ENCODE measurements at regions not wholly inside any gene's neighbourhood (a gene's known extent, or its start where the extent isn't known, plus 50 kb on each side); places are given as distances from the start of the nearest gene placed in this dataset.

DNA sequence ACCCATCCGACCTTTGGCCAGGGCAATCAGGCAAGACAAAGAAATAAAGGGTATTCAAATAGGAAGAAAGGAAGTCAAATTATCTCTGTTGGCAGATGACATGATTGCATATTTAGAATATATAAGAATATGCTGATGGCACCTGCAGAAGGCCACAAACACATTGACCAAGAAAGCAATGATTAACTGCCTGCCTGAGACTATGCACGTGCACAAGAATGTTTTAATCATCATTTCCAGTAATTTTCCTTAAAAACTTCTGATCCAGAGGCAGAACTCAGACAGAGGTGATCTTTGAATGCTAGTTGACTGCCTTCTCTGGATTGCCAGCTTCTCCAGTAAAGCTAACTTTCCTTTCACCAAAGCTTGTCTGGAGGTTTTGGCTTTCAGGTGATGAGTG, 260.2 kb downstream of the DTWD2 start:
- TF ChIP-seq FOXK2 (IDR thresholded peaks at IDR 0.05): no peak
- no peak for TF ChIP-seq CTCF (IDR thresholded peaks at IDR 0.05 in 2 of 3, conservative IDR thresholded peaks at IDR 0.05 in 1 of 3; ENCODE audit: control insufficient read depth in 2 of 3, extremely low read depth in 1 of 3, insufficient read depth in 1 of 3, low read depth in 3 of 3, low read length in 3 of 3)
- TF ChIP-seq, protein P1, sequence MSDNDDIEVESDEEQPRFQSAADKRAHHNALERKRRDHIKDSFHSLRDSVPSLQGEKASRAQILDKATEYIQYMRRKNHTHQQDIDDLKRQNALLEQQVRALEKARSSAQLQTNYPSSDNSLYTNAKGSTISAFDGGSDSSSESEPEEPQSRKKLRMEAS (IDR thresholded peaks at IDR 0.05; ENCODE audit: low read depth, low read length): no peak
- no peak for TF ChIP-seq BACH1 (IDR thresholded peaks at IDR 0.05; ENCODE audit: borderline replicate concordance)
- no peak for TF ChIP-seq EP300 (IDR thresholded peaks at IDR 0.05; ENCODE audit: borderline replicate concordance in 1 of 2, control insufficient read depth in 1 of 2, low read depth in 2 of 2, low read length in 2 of 2)
- no peak for TF ChIP-seq REST (IDR thresholded peaks at IDR 0.05; ENCODE audit: low read depth, low read length)
- no peak for TF ChIP-seq POLR2AphosphoS5 (IDR thresholded peaks at IDR 0.05; ENCODE audit: low read length)
- TF ChIP-seq IRF4 (IDR thresholded peaks at IDR 0.05; ENCODE audit: low read depth, low read length): no peak
- TF ChIP-seq HSF1 (IDR thresholded peaks at IDR 0.05; ENCODE audit: low read depth, low read length): no peak
- TF ChIP-seq BCL3 (IDR thresholded peaks at IDR 0.05; ENCODE audit: borderline replicate concordance, insufficient read depth, low read depth, low read length, poor library complexity, severe bottlenecking): no peak
- no peak for TF ChIP-seq YY1 (IDR thresholded peaks at IDR 0.05; ENCODE audit: low read depth, low read length)

All from GM12878 (cell line).